Activated CD8-positive, alpha-beta T cell treated with anti-CD3 and anti-CD28 coated beads for 36 hours (primary cell): ENCODE measurements at regions not wholly inside any gene's neighbourhood (a gene's known extent, or its start where the extent isn't known, plus 50 kb on each side); places are given as distances from the start of the nearest gene placed in this dataset.

Experiments used
- ATAC-seq: fragments of 200-7000 bp; cut with Tn5 transposase; one replicate; pipeline ENCODE4 v1.10.0; 2021; ENCODE audit warnings: mild to moderate bottlenecking, moderate library complexity
- CTCF ChIA-PET: fragments of 350-600 bp; sonication (Branson Sonifier 250); formaldehyde crosslinking; loops from one replicate; lab custom pipeline; 2021; ENCODE audit warnings: antibody characterized with exemption; lab: Charles Lee
- POLR2A ChIA-PET: fragments of 350-600 bp; sonication (Branson Sonifier 250); formaldehyde crosslinking; loops from one replicate; lab custom pipeline; 2021; ENCODE audit warnings: antibody characterized with exemption; lab: Charles Lee
- DNase-seq: peaks from one replicate; pipeline ENCODE4 v3.0.0-alpha.2; 2020
- H3K27ac Mint-ChIP-seq: one replicate; pipeline ENCODE4 v1.8.0; 2021; ENCODE audit warnings: mild to moderate bottlenecking, mixed read lengths
- H3K27me3 Mint-ChIP-seq: one replicate; pipeline ENCODE4 v1.8.0; 2021; ENCODE audit warnings: mixed read lengths
- H3K36me3 Mint-ChIP-seq: one replicate; pipeline ENCODE4 v1.8.0; 2021; ENCODE audit warnings: low read depth, mixed read lengths
- H3K4me1 Mint-ChIP-seq: one replicate; pipeline ENCODE4 v1.8.0; 2021; ENCODE audit warnings: low read depth, mixed read lengths
- H3K4me3 Mint-ChIP-seq: one replicate; pipeline ENCODE4 v1.8.0; 2021; ENCODE audit warnings: mild to moderate bottlenecking, moderate library complexity, mixed read lengths
- H3K9me3 Mint-ChIP-seq: one replicate; pipeline ENCODE4 v1.8.0; 2021; ENCODE audit warnings: mixed read lengths
- CTCF ChIP-seq: fragments of 200-600 bp; IDR thresholded peaks from one replicate; pipeline ENCODE4 v1.8.0; 2022; ENCODE audit warnings: antibody characterized with exemption, mild to moderate bottlenecking
- intact Hi-C: fragments of 100-400 bp; cut with micrococcal nuclease; formaldehyde crosslinking; loops from one replicate; pipeline ENCODE4 v1.10.0; 2022

GRCh38 chr16:66167564-66168291 lies 198.8 kb upstream of the CDH5 start:
- Mint-ChIP-seq H3K9me3 (no peaks in the 10 kb centered on the region), H3K27ac (no peak overlapping the region), H3K4me3 (no peak overlapping the region), H3K36me3 (no peaks in the 10 kb centered on the region), H3K4me1 (no peaks in the 10 kb centered on the region), H3K27me3 (peaks cover 2% of the 10 kb centered on the region)
- TF ChIP-seq CTCF = no peak
- ATAC-seq (no peak), DNase-seq (no peak)
- ChIA-PET POLR2A (no interaction called here), CTCF (no interaction called here)
- intact Hi-C loops = no loop called here

- Mint-ChIP-seq H3K27me3 (peaks cover 2% of the 10 kb centered on the region), H3K9me3 (no peaks in the 10 kb centered on the region), H3K36me3 (no peaks in the 10 kb centered on the region), H3K4me3 (no peak overlapping the region), H3K27ac (no peak overlapping the region), H3K4me1 (no peaks in the 10 kb centered on the region)
- POLR2A ChIA-PET = no interaction called here
- intact Hi-C loops = no loop called here
- CTCF ChIA-PET = no interaction called here
- ATAC-seq = no peak
- no peak for DNase-seq
- no peak for TF ChIP-seq CTCF
These were observed 200.0 kb upstream of the CDH5 start for GRCh38 chr16:66166490-66166889.

- no peak for ATAC-seq
- H3K4me3 Mint-ChIP-seq = no peak overlapping the region
- POLR2A ChIA-PET = interaction anchor here (0.5 kb wide), 1 partner anchor 23 kb away, joined by 3 read pairs; no protein-coding TSS in a partner anchor
These were observed 200.6 kb upstream of the CDH5 start for GRCh38 chr16:66165879-66166278.

GRCh38 chr16:66164581-66165247 lies 201.8 kb upstream of the CDH5 start:
- DNase-seq (no peak), ATAC-seq (no peak)
- no peak for TF ChIP-seq CTCF
- Mint-ChIP-seq H3K36me3 (no peaks in the 10 kb centered on the region), H3K27me3 (peaks cover 2% of the 10 kb centered on the region), H3K4me3 (no peak overlapping the region), H3K27ac (no peak overlapping the region), H3K4me1 (no peaks in the 10 kb centered on the region), H3K9me3 (no peaks in the 10 kb centered on the region)
- POLR2A ChIA-PET = no interaction called here
- CTCF ChIA-PET = no interaction called here
- intact Hi-C loops = no loop called here

More at GRCh38 chr16:66165879-66166278, 200.6 kb upstream of the CDH5 start:
- Mint-ChIP-seq H3K36me3 (no peaks in the 10 kb centered on the region), H3K27me3 (peaks cover 2% of the 10 kb centered on the region), H3K27ac (no peak overlapping the region), H3K9me3 (no peaks in the 10 kb centered on the region), H3K4me1 (no peaks in the 10 kb centered on the region)
- CTCF ChIA-PET = no interaction called here
- intact Hi-C loops = no loop called here
- no peak for DNase-seq
- no peak for TF ChIP-seq CTCF

- intact Hi-C loops = no loop called here
- Mint-ChIP-seq H3K36me3 (no peaks in the 10 kb centered on the region), H3K9me3 (no peaks in the 10 kb centered on the region), H3K27ac (no peak overlapping the region), H3K4me3 (no peak overlapping the region), H3K27me3 (peaks cover 2% of the 10 kb centered on the region), H3K4me1 (no peaks in the 10 kb centered on the region)
- ATAC-seq (no peak), DNase-seq (no peak)
- POLR2A ChIA-PET = interaction anchor here (0.6 kb wide), 1 partner anchor 122 kb away, joined by 3 read pairs; no protein-coding TSS in a partner anchor
- CTCF ChIA-PET = no interaction called here
- no peak for TF ChIP-seq CTCF
These were observed 203.7 kb upstream of the CDH5 start for GRCh38 chr16:66162821-66163220.
